HG03457 (cell line): ENCODE measurements at regions not wholly inside any gene's neighbourhood (a gene's known extent, or its start where the extent isn't known, plus 50 kb on each side); places are given as distances from the start of the nearest gene placed in this dataset.

Source experiments
- ATAC-seq: cut with Tn5 transposase; IDR thresholded peaks from one replicate; pipeline ENCODE4 v1.9.1; 2021; ENCODE audit warnings: moderate number of reproducible peaks; ENCODE audit not compliant: unreplicated experiment

DNA sequence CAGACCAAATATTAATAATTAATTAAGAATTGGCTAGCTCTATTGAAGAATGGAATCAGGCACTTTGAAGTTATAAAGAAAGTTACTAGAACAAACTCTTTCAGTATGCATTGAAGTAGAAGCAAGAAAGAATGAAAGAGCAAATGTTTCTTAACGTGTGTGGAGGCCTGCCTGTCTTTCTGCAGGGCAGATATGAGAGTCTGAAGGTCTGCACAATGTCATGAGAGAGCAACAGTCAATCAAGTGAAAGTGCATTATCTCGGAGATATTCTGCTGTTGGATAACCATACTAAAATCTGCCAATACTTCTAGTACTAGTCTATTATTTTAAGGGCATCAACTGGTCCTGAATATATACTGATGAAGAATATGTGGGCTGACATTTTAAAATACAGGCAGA lies 1270.8 kb downstream of the ZPLD1 start:
- no peak for ATAC-seq

DNA sequence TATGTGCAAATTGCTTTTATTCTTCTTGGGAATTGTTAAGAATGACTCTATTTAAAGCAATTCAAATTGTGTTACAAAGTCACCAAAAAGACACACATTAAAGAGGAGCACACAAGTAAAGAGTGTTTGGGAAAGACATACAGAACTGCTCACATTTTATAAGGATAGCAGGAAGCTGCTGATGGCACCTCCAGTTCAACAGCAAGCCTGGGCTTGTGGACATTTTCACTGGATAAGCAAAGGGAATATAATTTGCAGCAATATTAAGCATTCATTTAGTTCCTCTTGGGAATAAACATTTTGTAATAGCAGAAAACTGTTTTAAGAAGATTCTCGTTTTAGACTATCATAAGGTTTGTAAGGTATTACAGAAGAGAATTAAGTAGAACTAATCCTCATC lies 1271.9 kb downstream of the ZPLD1 start:
- no peak for ATAC-seq

DNA sequence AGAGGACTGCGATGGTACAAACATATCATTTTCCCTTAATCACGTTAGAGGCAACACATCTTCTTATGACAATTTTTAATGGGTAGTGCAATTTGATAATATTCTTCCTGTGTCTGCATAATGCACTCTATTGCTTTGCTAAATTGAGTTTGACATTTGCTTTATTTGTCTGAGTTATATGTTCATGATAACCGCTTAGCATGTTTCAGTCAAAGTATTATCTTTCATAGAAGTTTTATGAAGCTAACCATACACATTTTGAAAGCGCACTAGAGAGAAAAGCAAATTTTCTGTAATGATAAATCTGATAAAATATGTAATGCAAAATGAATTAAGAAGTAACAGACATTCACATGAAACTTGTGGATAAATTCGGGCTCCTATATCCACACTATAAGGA lies 1276.9 kb downstream of the ZPLD1 start:
- ATAC-seq: no peak

DNA sequence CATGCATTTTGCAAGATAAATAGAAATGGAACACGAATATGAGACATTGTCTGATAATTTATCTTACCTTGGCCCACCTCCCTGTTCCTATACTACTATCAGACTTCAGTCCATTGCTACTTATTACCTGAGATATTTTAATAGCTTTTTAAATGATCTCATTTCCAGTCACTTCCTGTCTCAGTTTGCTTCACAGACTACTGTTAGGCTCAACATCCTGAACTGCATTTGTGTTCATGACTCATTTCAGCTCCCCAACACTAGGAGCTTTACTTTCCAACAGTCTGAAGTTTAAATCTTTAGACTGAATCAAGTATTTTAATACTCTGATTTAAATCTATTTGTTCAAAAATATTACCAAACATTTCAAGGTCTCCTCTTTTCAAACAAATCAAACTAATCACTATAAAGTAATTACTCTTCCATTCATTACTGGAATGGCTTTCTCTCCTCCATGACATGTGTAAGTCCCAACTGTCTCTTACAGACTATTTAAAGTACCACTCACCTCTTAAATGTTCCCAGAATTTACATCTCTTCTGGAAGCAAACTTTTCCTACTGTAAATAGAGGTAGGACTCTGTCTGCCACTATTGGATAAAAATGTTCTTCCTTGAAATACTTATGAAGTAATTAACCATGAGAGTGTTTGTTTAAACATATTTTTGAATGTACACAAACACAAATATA lies 1277.6 kb downstream of the ZPLD1 start:
- no peak for ATAC-seq

DNA sequence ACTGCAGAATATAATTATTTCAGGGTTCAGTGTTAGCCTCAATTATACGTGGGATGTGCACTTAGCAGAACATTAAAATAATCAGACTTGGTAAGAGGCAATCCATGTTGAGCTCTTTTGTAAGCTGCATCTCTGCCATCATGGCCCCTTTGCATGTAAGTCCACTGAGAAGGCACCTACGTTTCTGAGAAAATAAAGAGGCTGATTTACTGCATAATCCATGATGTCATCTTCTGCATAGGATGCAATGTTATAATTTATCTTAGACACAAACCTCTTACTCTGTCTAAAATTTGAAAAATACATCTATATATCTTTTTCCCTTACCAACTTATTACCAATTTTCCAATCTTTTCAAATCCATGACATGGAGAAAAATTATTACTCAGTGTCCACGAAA lies 1294.7 kb downstream of the ZPLD1 start:
- no peak for ATAC-seq

DNA sequence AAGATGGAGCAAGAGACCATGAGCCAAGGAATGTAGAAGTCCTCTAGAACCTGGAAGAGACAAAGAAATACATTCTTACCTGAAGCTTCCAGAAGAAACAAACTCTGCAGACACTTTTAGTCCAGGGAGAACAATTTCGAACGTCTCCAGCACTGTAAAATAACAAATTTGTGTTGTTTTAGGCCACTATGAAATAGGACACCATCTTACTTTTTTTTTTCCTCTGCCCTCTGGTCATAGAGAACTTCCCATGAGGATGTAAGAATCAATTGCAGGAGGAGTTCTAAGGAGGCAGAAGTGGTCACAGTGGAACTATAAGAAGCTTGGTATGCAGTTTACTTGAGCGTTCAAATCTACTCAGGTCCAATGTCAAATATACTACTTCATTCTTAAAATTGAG lies 1295.9 kb downstream of the ZPLD1 start:
- no peak for ATAC-seq

DNA sequence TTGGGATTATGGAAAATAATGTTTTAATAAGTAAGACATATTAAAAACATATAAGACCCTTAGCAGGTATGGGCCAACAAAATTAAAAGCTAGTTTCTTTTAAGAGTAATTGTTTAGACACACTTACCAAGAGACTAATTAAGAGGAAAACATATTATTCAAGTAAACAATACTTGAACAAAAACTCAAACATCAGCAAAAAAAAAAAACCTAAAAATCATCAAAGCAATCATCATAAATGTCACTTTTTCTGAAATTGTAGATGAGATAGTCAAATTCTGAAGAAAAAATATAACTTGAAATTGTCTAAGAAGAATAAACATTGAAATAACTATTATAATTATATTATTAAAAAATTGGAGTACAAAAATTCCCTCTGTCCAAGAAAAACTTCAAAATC lies 1318.2 kb downstream of the ZPLD1 start:
- ATAC-seq: no peak

DNA sequence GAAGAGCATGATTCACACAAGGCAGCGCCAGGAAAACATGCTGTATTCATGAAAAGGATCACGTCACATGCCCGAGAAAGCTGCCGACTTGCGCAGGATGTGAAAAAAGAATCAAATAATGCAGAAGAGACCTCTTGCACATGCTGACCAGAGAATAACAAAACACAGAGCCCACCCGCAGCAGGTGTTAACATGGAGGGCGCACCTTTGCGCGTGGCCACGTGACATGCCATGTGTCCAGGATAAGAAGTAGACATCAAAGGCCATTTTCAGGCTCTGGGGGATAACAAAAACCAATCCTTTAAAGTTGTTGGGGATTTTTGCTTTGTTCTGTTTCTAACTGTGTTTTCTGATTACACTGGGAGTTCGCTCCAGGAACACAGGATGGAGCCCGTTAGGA lies 1332.8 kb downstream of the ZPLD1 start:
- no peak for ATAC-seq

DNA sequence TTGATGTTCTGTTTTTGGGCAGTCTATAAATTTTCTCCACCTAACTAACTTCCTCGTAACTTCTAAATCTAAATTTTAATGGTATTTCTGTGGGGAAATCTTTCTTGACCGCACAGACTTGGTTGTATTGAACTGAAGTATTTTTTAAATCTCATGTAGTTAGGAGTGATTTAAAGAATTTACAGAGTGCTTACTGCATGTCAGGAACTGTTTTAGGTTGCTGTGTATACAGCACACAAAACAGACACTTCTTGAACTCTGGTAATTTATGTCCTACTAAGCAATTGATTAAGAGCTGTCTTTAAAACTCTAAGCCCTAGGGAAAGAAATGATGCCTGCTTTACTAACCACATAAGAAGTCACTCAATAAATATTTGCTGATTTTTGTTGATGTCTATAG lies 1350.2 kb downstream of the ZPLD1 start:
- no peak for ATAC-seq

DNA sequence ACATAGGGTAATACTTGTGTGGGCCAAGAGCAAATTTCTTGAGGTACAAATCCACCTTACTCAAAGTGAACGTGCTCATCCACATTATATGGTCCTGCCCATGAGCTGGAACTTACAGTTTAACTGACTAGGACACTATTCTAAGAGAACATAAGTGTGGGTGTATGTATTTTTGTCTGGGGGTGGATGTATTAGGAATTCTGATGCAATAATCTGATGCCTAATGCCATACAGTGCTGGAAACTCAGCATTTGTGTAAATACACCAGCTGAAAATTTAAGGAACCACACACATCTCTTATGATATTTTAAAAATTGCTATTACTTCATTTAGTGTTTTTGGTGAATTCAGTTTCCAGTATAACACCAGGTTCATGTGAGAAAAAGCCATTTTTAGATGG lies 1350.7 kb downstream of the ZPLD1 start:
- no peak for ATAC-seq

DNA sequence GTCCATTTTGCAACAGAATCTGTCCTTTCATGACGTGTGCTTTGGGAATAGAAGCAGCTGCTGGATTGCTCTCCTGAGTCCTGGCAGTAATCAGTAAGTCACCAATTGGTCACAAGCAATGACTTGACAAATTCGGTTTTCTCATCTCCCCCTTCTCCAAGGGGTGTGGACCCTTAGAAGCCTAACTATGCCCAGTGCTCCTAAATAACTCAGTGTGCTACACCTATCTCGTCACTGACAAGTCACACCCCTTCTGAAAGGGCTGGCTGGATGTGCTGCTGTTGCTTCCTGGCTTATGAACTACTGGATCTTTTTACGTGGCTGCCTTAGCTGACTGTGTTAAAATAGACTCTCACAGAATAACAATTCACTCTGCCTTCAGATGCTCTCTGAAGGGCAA lies 1351.5 kb downstream of the ZPLD1 start:
- no peak for ATAC-seq

DNA sequence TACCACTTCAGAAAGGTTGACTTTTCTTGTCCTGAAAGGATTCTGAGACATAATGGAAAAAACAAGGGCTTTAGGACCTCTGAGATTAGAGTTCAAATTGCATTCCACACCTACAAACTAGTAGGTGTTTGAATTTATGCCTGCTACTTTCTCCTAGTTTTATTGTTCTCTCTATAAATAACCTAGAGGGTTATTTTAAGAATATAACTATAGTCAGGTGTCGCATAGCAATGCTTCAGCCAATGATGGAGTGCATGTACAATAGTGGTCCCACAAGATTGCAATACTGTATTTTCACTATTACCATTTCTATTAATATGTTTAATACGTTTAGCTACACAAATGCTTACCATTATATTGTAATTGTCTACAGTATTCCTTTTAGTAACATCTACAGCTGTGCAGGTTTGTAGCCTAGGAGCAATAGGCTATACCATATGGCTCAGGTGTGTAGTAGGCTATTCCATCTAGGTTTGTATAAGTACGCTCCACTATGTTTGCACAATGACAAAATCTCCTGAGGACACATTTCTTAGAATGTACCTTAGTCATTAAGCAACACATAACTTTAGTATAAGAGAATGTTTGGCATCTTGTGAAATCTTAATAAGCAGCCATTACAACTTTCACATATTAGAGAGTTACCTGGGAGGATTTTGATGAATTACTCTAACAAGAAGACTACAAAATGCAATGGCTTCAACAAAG lies 1352.5 kb downstream of the ZPLD1 start:
- no peak for ATAC-seq

DNA sequence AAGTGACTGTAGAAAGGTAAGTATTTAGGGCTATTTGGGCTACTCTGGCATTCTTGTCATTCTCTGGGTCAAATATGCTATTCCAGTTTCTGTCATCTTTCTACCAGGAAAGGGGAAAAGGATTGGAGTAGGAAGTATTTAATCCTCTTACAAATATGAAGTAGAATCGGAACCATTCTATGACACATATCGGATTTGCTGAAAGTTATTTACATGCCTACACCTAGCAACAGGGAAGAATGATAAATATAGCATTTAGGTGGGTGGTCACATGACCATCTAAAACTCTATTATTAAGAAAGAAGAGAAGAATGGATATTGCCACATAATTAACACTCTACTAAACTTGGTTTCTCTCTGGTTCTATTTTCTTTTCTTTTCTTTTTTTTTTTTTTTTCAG lies 1353.1 kb downstream of the ZPLD1 start:
- ATAC-seq: no peak

DNA sequence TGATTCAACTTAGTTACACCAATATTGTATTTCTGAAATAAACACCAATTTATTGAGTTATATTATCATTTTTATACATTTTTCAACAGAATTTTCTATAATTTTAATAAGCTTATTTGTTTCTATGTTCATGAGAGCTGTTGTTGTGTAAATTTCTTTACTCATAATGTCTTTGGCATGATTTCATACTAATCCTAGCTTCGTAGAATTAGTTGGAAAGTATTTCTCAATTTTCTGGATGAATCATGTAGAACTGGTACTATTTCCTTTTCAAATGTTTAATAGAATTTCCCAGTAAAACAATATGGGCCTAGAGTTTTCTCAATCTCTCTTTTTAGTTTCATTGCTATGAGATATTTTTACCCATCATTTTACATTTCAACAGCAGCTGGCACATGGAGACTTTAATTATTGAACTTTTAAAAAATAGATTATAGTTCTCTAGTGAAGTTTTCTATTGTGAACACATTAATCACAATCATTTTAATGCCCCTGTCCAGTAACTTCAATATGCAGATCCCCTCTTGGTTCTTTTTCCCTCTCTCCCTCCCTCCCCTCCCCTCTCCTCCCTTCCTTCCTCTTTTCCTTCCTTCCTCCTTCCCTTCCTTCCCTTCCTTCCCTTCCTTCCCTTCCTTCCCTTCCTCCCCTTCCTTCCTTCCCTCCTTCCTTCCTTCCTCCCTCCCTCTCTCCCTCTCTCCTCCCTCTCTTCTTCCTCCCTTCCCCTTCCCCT lies 1357.1 kb downstream of the ZPLD1 start:
- no peak for ATAC-seq

DNA sequence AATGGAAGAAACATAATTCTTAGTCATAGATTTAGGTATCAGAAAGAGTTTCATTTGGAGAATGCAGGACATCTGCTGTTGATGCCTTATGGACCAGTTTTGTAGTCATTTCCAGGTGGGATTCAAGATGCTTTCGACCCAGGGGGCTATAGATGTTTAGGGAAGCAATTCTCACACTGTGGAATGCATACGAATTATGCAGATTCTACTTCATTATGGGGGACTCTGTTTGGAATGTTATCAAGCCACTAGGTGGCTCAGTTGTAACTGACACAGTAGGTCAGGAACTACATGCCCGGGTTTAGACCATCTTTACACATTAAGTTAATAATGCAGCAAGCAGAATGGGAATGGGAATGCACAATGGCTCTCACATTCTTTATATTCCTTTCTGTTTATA lies 1359.8 kb downstream of the ZPLD1 start:
- no peak for ATAC-seq

DNA sequence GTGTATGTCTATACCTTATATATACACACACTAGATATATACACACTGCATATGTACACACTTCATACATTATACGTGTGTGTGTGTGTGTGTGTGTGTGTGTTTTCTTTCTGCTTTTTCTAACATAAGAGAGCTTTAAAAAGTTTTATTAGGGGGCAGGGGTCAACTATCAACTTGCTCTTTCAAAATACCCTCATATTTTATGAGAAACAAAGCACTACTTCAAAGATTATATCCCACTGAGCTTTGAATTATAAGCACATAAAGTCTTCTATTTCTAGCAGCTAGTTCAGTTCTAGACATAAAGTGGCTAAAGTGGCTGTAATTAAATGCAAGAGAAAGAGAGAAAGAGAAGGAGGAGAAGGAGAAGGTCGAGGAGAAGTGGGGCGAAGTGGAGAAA lies 1361.3 kb downstream of the ZPLD1 start:
- ATAC-seq: no peak

DNA sequence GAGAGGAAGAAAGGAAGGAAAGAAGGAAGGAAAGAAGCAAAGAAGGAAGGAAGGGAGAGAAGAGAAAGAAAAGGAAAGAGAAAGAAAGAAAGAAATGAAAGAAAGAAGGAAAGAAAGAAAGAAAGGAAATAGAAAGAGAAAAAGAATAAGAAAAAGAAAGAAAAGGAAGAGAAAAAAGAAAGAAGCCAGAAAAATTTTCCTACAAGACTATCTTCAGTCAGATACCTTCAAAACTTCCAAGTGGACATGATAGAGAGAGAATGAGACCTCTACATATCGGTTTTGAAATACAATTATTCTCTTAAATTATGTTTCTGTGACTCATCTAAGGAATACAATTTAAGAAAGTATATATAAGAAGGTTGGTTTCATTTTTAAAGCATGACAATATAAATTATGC lies 1369.0 kb downstream of the ZPLD1 start:
- ATAC-seq: no peak

DNA sequence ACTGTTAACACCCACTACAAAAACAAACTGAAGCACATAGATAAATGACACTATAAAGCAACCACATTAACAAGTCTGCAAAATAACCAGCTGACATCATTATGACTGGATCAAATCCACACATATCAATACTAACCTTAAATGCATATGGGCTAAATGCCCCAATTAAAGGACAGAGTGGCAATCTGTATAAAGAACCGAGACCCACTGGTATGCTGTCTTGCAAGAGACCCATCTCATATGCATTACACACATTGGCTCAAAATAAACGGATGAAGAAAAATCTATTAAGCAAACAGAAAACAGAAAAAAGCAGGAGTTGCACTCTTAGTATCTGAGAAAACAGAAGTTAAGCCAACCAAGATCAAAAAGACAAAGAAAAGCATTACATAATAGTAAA lies 1375.4 kb downstream of the ZPLD1 start:
- ATAC-seq: no peak

DNA sequence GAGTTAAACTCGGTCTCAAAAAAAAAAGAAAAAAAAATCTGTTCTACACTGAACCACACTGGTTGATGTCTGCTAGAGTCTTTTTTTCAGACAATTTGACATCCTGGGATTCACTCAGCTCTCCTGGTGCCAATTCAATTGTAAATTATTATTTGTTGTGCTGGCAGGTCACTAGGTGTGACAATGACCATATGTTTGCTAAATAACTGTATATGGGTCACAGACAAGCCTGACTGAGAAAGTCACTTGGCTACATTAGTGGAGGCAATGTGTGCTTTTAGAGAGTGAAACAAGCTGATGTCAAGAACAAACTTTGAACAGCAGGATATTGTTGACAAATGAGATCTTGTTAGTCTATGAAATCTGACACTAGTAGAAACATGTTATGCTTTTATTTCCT lies 1379.1 kb downstream of the ZPLD1 start:
- no peak for ATAC-seq

DNA sequence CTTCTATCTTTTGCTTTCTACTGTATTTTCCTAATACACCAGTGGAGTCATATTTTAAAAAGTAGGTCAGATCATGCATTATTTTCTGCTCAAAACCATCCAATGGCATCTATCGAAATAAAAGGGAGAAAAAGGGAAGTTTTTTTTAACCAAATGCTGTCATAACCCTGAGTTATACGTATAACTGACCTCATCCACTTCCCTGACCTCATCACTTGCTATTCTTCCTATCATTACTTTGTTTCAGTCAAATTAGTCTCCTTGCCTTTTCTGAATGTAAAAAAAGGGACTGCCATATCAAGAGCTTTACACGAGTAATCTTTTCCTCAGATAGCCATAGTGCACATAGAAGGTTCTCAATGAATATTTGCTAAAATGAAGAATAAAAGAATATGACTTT lies 1383.6 kb downstream of the ZPLD1 start:
- no peak for ATAC-seq

DNA sequence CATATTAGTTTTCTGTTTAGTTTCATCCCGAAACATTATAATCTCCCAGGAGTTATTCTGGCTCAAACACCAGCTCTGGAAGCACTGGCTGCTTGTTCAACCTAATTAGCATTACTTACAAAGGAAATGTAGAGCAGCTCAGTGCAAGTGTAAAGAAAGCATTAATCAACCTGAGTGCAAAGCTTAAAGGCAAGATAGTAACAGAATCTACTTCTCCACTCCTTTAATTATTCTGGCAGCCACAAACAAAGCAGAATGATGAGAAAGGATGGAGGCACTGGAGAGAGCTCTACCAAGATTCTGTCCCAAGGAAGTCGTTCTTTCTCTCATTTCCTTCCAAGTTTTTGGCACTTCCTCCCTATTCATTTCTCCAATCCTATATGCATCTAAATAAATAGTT lies 1384.0 kb downstream of the ZPLD1 start:
- no peak for ATAC-seq

DNA sequence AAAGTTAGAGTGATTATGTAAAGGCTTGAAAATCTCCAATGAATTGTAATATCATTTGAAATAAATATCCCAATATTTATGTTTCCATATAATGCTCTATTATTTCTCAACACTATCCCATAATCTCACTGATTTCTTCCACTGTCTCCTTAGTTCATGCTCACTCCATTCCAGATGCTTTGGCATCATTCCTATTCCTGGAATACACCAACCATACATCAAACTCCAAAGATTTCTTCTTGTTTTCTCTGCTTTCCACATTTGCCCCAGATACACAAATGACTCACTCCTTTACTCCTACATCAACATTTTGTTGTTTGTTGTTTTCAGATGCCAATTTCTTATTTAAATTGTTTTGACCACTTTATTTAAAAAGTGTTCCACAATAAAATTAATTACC lies 1390.8 kb downstream of the ZPLD1 start:
- no peak for ATAC-seq
